ENCODE measurements at regions not wholly inside any gene's neighbourhood (a gene's known extent, or its start where the extent isn't known, plus 50 kb on each side); places are given as distances from the start of the nearest gene placed in this dataset.
"Not testable (repeated sequence)": the region's sequence is repeated elsewhere in the genome, so short reads cannot be mapped to it uniquely, and the experiment has no call there.

GRCh38 chr5:157961176-157961575 is 102.2 kb upstream of the CLINT1 start:
- H3K27me3 ChIP-seq (ENCODE audit: control insufficient read depth, insufficient read depth, low read length) = no peaks in the 10 kb centered on the region
- H3K36me3 ChIP-seq (ENCODE audit: control insufficient read depth, insufficient read depth, low read length) = no peaks in the 10 kb centered on the region
- peaks cover 31% of the 10 kb centered on the region for H3K4me1 ChIP-seq (ENCODE audit: control insufficient read depth, insufficient read depth, low read length)
- no peak overlapping the region for H3K9ac ChIP-seq (ENCODE audit: low read length)
- no peak overlapping the region for H3K4me3 ChIP-seq (ENCODE audit: low read length)
- H3K9me3 ChIP-seq (ENCODE audit: control insufficient read depth, low read length) = no peaks in the 10 kb centered on the region

- Histone ChIP-seq H3K27me3 (ENCODE audit: control insufficient read depth, insufficient read depth, low read length) (no peaks in the 10 kb centered on the region), H3K9ac (ENCODE audit: low read length) (no peak overlapping the region), H3K4me3 (ENCODE audit: low read length) (no peak overlapping the region), H3K4me1 (ENCODE audit: control insufficient read depth, insufficient read depth, low read length) (peaks cover 38% of the 10 kb centered on the region), H3K9me3 (ENCODE audit: control insufficient read depth, low read length) (no peaks in the 10 kb centered on the region), H3K36me3 (ENCODE audit: control insufficient read depth, insufficient read depth, low read length) (no peaks in the 10 kb centered on the region)
Measured at GRCh38 chr5:157959370-157959769, 100.4 kb upstream of the CLINT1 start.

GRCh38 chr5:157956271-157956885 is 97.4 kb upstream of the CLINT1 start:
- H3K9ac ChIP-seq (ENCODE audit: low read length) = no peak overlapping the region
- no peak overlapping the region for H3K4me3 ChIP-seq (ENCODE audit: low read length)
- peaks cover 32% of the 10 kb centered on the region for H3K4me1 ChIP-seq (ENCODE audit: control insufficient read depth, insufficient read depth, low read length)
- H3K27me3 ChIP-seq (ENCODE audit: control insufficient read depth, insufficient read depth, low read length) = no peaks in the 10 kb centered on the region
- H3K9me3 ChIP-seq (ENCODE audit: control insufficient read depth, low read length) = no peaks in the 10 kb centered on the region
- no peaks in the 10 kb centered on the region for H3K36me3 ChIP-seq (ENCODE audit: control insufficient read depth, insufficient read depth, low read length)

- H3K4me1 ChIP-seq (ENCODE audit: control insufficient read depth, insufficient read depth, low read length) = peaks cover 24% of the 10 kb centered on the region
- H3K4me3 ChIP-seq (ENCODE audit: low read length) = no peak overlapping the region
- H3K27me3 ChIP-seq (ENCODE audit: control insufficient read depth, insufficient read depth, low read length) = no peaks in the 10 kb centered on the region
- no peak overlapping the region for H3K9ac ChIP-seq (ENCODE audit: low read length)
- H3K36me3 ChIP-seq (ENCODE audit: control insufficient read depth, insufficient read depth, low read length) = no peaks in the 10 kb centered on the region
- no peaks in the 10 kb centered on the region for H3K9me3 ChIP-seq (ENCODE audit: control insufficient read depth, low read length)
Measured at GRCh38 chr5:157955541-157956172, 96.7 kb upstream of the CLINT1 start.

GRCh38 chr5:157952374-157952685 is 93.4 kb upstream of the CLINT1 start:
- Histone ChIP-seq H3K4me1 (ENCODE audit: control insufficient read depth, insufficient read depth, low read length) (peaks cover 42% of the 10 kb centered on the region), H3K27me3 (ENCODE audit: control insufficient read depth, insufficient read depth, low read length) (no peaks in the 10 kb centered on the region), H3K36me3 (ENCODE audit: control insufficient read depth, insufficient read depth, low read length) (no peaks in the 10 kb centered on the region), H3K9me3 (ENCODE audit: control insufficient read depth, low read length) (no peaks in the 10 kb centered on the region), H3K9ac (ENCODE audit: low read length) (no peak overlapping the region), H3K4me3 (ENCODE audit: low read length) (no peak overlapping the region)

- Histone ChIP-seq H3K9me3 (ENCODE audit: control insufficient read depth, low read length) (no peaks in the 10 kb centered on the region), H3K9ac (ENCODE audit: low read length) (no peak overlapping the region), H3K27me3 (ENCODE audit: control insufficient read depth, insufficient read depth, low read length) (no peaks in the 10 kb centered on the region), H3K4me3 (ENCODE audit: low read length) (no peak overlapping the region), H3K36me3 (ENCODE audit: control insufficient read depth, insufficient read depth, low read length) (no peaks in the 10 kb centered on the region), H3K4me1 (ENCODE audit: control insufficient read depth, insufficient read depth, low read length) (peaks cover 37% of the 10 kb centered on the region)
Measured at GRCh38 chr5:157951673-157952373, 92.9 kb upstream of the CLINT1 start.

GRCh38 chr5:157949520-157949919 is 90.6 kb upstream of the CLINT1 start:
- H3K9ac ChIP-seq (ENCODE audit: low read length) = no peak overlapping the region
- no peak overlapping the region for H3K4me3 ChIP-seq (ENCODE audit: low read length)
- H3K36me3 ChIP-seq (ENCODE audit: control insufficient read depth, insufficient read depth, low read length) = no peaks in the 10 kb centered on the region
- H3K27me3 ChIP-seq (ENCODE audit: control insufficient read depth, insufficient read depth, low read length) = no peaks in the 10 kb centered on the region
- H3K9me3 ChIP-seq (ENCODE audit: control insufficient read depth, low read length) = no peaks in the 10 kb centered on the region
- H3K4me1 ChIP-seq (ENCODE audit: control insufficient read depth, insufficient read depth, low read length) = peaks cover 20% of the 10 kb centered on the region

GRCh38 chr5:157948738-157949410 is 89.9 kb upstream of the CLINT1 start:
- Histone ChIP-seq H3K9ac (ENCODE audit: low read length) (no peak overlapping the region), H3K4me1 (ENCODE audit: control insufficient read depth, insufficient read depth, low read length) (peaks cover 20% of the 10 kb centered on the region), H3K4me3 (ENCODE audit: low read length) (no peak overlapping the region), H3K9me3 (ENCODE audit: control insufficient read depth, low read length) (no peaks in the 10 kb centered on the region), H3K27me3 (ENCODE audit: control insufficient read depth, insufficient read depth, low read length) (no peaks in the 10 kb centered on the region), H3K36me3 (ENCODE audit: control insufficient read depth, insufficient read depth, low read length) (no peaks in the 10 kb centered on the region)

GRCh38 chr5:157947156-157947555 is 88.2 kb upstream of the CLINT1 start:
- Histone ChIP-seq H3K27me3 (ENCODE audit: control insufficient read depth, insufficient read depth, low read length) (no peaks in the 10 kb centered on the region), H3K4me3 (ENCODE audit: low read length) (no peak overlapping the region), H3K4me1 (ENCODE audit: control insufficient read depth, insufficient read depth, low read length) (peaks cover 20% of the 10 kb centered on the region), H3K9me3 (ENCODE audit: control insufficient read depth, low read length) (no peaks in the 10 kb centered on the region), H3K36me3 (ENCODE audit: control insufficient read depth, insufficient read depth, low read length) (no peaks in the 10 kb centered on the region), H3K9ac (ENCODE audit: low read length) (no peak overlapping the region)

GRCh38 chr5:157945822-157946221 is 86.9 kb upstream of the CLINT1 start:
- H3K4me1 ChIP-seq (ENCODE audit: control insufficient read depth, insufficient read depth, low read length) = peaks cover 20% of the 10 kb centered on the region
- H3K27me3 ChIP-seq (ENCODE audit: control insufficient read depth, insufficient read depth, low read length); H3K9me3 ChIP-seq (ENCODE audit: control insufficient read depth, low read length); H3K36me3 ChIP-seq (ENCODE audit: control insufficient read depth, insufficient read depth, low read length); H3K4me3 ChIP-seq (ENCODE audit: low read length); H3K9ac ChIP-seq (ENCODE audit: low read length): not testable (repeated sequence)

- Histone ChIP-seq H3K9me3 (ENCODE audit: control insufficient read depth, low read length) (no peaks in the 10 kb centered on the region), H3K4me3 (ENCODE audit: low read length) (no peak overlapping the region), H3K9ac (ENCODE audit: low read length) (no peak overlapping the region), H3K27me3 (ENCODE audit: control insufficient read depth, insufficient read depth, low read length) (no peaks in the 10 kb centered on the region), H3K4me1 (ENCODE audit: control insufficient read depth, insufficient read depth, low read length) (peaks cover 18% of the 10 kb centered on the region), H3K36me3 (ENCODE audit: control insufficient read depth, insufficient read depth, low read length) (no peaks in the 10 kb centered on the region)
Measured at GRCh38 chr5:157944938-157945337, 86.0 kb upstream of the CLINT1 start.

GRCh38 chr5:157944077-157944633 is 85.2 kb upstream of the CLINT1 start:
- peaks cover 10% of the 10 kb centered on the region for H3K4me1 ChIP-seq (ENCODE audit: control insufficient read depth, insufficient read depth, low read length)

More at GRCh38 chr5:157944077-157944633, 85.2 kb upstream of the CLINT1 start:
- no peak overlapping the region for H3K4me3 ChIP-seq (ENCODE audit: low read length)
- no peaks in the 10 kb centered on the region for H3K27me3 ChIP-seq (ENCODE audit: control insufficient read depth, insufficient read depth, low read length)
- H3K36me3 ChIP-seq (ENCODE audit: control insufficient read depth, insufficient read depth, low read length) = no peaks in the 10 kb centered on the region
- no peaks in the 10 kb centered on the region for H3K9me3 ChIP-seq (ENCODE audit: control insufficient read depth, low read length)
- H3K9ac ChIP-seq (ENCODE audit: low read length) = no peak overlapping the region
